Right lobe of liver (tissue), 6 donors: ENCODE measurements at regions not wholly inside any gene's neighbourhood (a gene's known extent, or its start where the extent isn't known, plus 50 kb on each side); places are given as distances from the start of the nearest gene placed in this dataset.
"Not testable (repeated sequence)": the region's sequence is repeated elsewhere in the genome, so short reads cannot be mapped to it uniquely, and the experiment has no call there.

Source experiments
- ATAC-seq, 4 donors: fragments of 200-7000 bp; cut with Tn5 transposase; one replicate each; pipeline ENCODE4 v1.9.1; 2020; ENCODE audit warnings: mild to moderate bottlenecking in 4 of 4, moderate library complexity in 4 of 4
- DNase-seq, 3 donors: peaks; one replicate each; pipeline ENCODE4 v3.0.0-alpha.2; 2020
- H3K27ac ChIP-seq, 3 donors: fragments of 200-600 bp; one replicate each; pipeline ENCODE4 v1.8.0; 2022
- H3K27me3 ChIP-seq, 2 donors: fragments of 200-600 bp; one replicate each; pipeline ENCODE4 v1.8.0; 2022
- H3K36me3 ChIP-seq, 4 donors: fragments of 200-600 bp; sonication (generic) in 1 of 4; one replicate each; pipeline versions ENCODE4 v1.5.1 to v1.8.0; 2017 to 2022; ENCODE audit warnings: control low read depth in 1 of 4
- H3K4me1 ChIP-seq, 4 donors: fragments of 200-600 bp; sonication (generic) in 1 of 4; one replicate each; pipeline versions ENCODE4 v1.5.1 to v1.8.0; 2017 to 2022; ENCODE audit warnings: control low read depth in 1 of 4
- H3K4me3 ChIP-seq, 3 donors: fragments of 200-600 bp; one replicate each; pipeline ENCODE4 v1.8.0; 2022
- H3K9me3 ChIP-seq, 4 donors: fragments of 200-600 bp; sonication (generic) in 1 of 4; one replicate each; pipeline versions ENCODE4 v1.5.1 to v1.8.0; 2017 to 2022; ENCODE audit warnings: control low read depth in 1 of 4
- CTCF ChIP-seq, 4 donors: fragments of 200-600 bp in 3 of 4; fragments of 450-650 bp in 1 of 4; IDR thresholded peaks; one replicate each; pipeline versions ENCODE4 v1.5.1 to v1.8.0; 2016 to 2022; ENCODE audit warnings: antibody characterized with exemption in 4 of 4, mild to moderate bottlenecking in 2 of 4
- POLR2A ChIP-seq: fragments of 450-650 bp; IDR thresholded peaks from one replicate; pipeline ENCODE4 v1.6.1; 2017; ENCODE audit warnings: antibody characterized with exemption, mild to moderate bottlenecking
- WGBS: methylation state at CpG from one replicate; pipeline ENCODE4 v1.1.6; 2018; ENCODE audit warnings: low coverage, low lambda C conversion rate; ENCODE audit not compliant: insufficient coverage; ENCODE audit errors: missing lambda C conversion rate; 5-methylcytosine and 5-hydroxymethylcytosine counted together
- intact Hi-C, 2 donors: fragments of 100-400 bp; cut with DNase I; formaldehyde crosslinking; loops; one replicate each; pipeline versions ENCODE4 v1.11.2 to v1.14.1; 2022
- donor health status: DM: no; HTN: yes; CAD: no.
- donor health status: DM: no; HTN: no; CAD: no.
- donor health status: DM: no; HTN: no; CAD: no.
- donor health status: DM: no; HTN: yes; CAD: no.
- donor health status: DM: no; HTN: yes; CAD: no.

- 91% methylated on average over 1 of the region's 1 CpG for WGBS
- H3K4me3 ChIP-seq: no peak overlapping the region
- intact Hi-C loops: no loop called here
- no peak for TF ChIP-seq CTCF (IDR thresholded peaks at IDR 0.05)
- no peak for TF ChIP-seq POLR2A
- H3K9me3 ChIP-seq: no peaks in the 10 kb centered on the region
- H3K4me1 ChIP-seq: no peaks in the 10 kb centered on the region
- H3K27me3 ChIP-seq: no peaks in the 10 kb centered on the region
- no peak overlapping the region for H3K27ac ChIP-seq
- DNase-seq: no peak
- no peaks in the 10 kb centered on the region for H3K36me3 ChIP-seq
- ATAC-seq: no peak
Measured at GRCh38 chr11:87539596-87539995, 501.9 kb downstream of the TMEM135 start.

GRCh38 chr11:87536565-87536964 lies 498.8 kb downstream of the TMEM135 start:
- ATAC-seq (no peak), DNase-seq (no peak)
- no peaks in the 10 kb centered on the region for H3K27me3 ChIP-seq
- no peaks in the 10 kb centered on the region for H3K36me3 ChIP-seq
- no peaks in the 10 kb centered on the region for H3K4me1 ChIP-seq
- TF ChIP-seq POLR2A (no peak), CTCF (IDR thresholded peaks at IDR 0.05) (no peak)
- H3K9me3 ChIP-seq: no peaks in the 10 kb centered on the region
- H3K4me3 ChIP-seq: no peak overlapping the region
- intact Hi-C loops: no loop called here
- H3K27ac ChIP-seq: no peak overlapping the region
- 53% methylated on average over 4 of the region's 4 CpGs for WGBS

GRCh38 chr11:87536016-87536415 lies 498.3 kb downstream of the TMEM135 start:
- no peak overlapping the region for H3K27ac ChIP-seq
- TF ChIP-seq POLR2A: no peak
- no peak for TF ChIP-seq CTCF (IDR thresholded peaks at IDR 0.05)
- H3K36me3 ChIP-seq: no peaks in the 10 kb centered on the region
- intact Hi-C loops: no loop called here
- H3K4me3 ChIP-seq: no peak overlapping the region
- H3K9me3 ChIP-seq: no peaks in the 10 kb centered on the region
- no peak for DNase-seq
- H3K4me1 ChIP-seq: no peaks in the 10 kb centered on the region
- no peaks in the 10 kb centered on the region for H3K27me3 ChIP-seq
- no peak for ATAC-seq
- 52% methylated on average over 2 of the region's 2 CpGs for WGBS

- Histone ChIP-seq H3K27me3 (no peaks in the 10 kb centered on the region), H3K9me3 (no peaks in the 10 kb centered on the region), H3K4me3 (no peak overlapping the region), H3K36me3 (no peaks in the 10 kb centered on the region), H3K4me1 (no peaks in the 10 kb centered on the region), H3K27ac (no peak overlapping the region)
- intact Hi-C loops: no loop called here
- 65% methylated on average over 4 of the region's 4 CpGs for WGBS
- ATAC-seq: no peak
- no peak for DNase-seq
- TF ChIP-seq POLR2A (no peak), CTCF (IDR thresholded peaks at IDR 0.05) (no peak)
Measured at GRCh38 chr11:87535513-87535912, 497.8 kb downstream of the TMEM135 start.

- H3K27me3 ChIP-seq, H3K36me3 ChIP-seq, intact Hi-C loops, ATAC-seq, DNase-seq, H3K4me3 ChIP-seq, H3K27ac ChIP-seq, H3K9me3 ChIP-seq, H3K4me1 ChIP-seq: not testable (repeated sequence)
Measured at GRCh38 chr11:87531835-87532234, 494.1 kb downstream of the TMEM135 start.
